Activated naive CD4-positive, alpha-beta T cell treated with anti-CD3 and anti-CD28 coated beads, Interleukin-2, amount 50 U/mL, for 72 hours (primary cell): ENCODE measurements at regions not wholly inside any gene's neighbourhood (a gene's known extent, or its start where the extent isn't known, plus 50 kb on each side); places are given as distances from the start of the nearest gene placed in this dataset.

Source experiments
- ATAC-seq, 2 donors: fragments of 150-1000 bp; cut with Tn5 transposase; 2 replicates each; pipeline ENCODE4 v1.10.0; 2021; ENCODE audit warnings: mild to moderate bottlenecking in 2 of 2, moderate library complexity in 2 of 2
- DNase-seq, 2 donors: peaks; one replicate each; pipeline ENCODE4 v3.0.0; 2021 to 2022; ENCODE audit warnings: low spot score in 2 of 2
- H3K27ac Mint-ChIP-seq, 2 donors: one replicate each; pipeline ENCODE4 v1.8.0; 2022; ENCODE audit warnings: mild to moderate bottlenecking in 2 of 2, mixed read lengths in 2 of 2
- H3K36me3 Mint-ChIP-seq, 2 donors: one replicate each; pipeline ENCODE4 v1.8.0; 2022; ENCODE audit warnings: mixed read lengths in 2 of 2
- H3K9me3 Mint-ChIP-seq, 2 donors: one replicate each; pipeline ENCODE4 v1.8.0; 2022; ENCODE audit warnings: mixed read lengths in 2 of 2

GRCh38 chr14:94941311-94941710 is 171.4 kb upstream of the GSC start:
- Mint-ChIP-seq H3K9me3 (no peaks in the 10 kb centered on the region), H3K27ac (no peak overlapping the region), H3K36me3 (no peaks in the 10 kb centered on the region)
- DNase-seq (no peak), ATAC-seq (no peak)

- H3K36me3 Mint-ChIP-seq, result no peaks in the 10 kb centered on the region
- DNase-seq, result no peak
- ATAC-seq, result no peak
- no peak overlapping the region for H3K27ac Mint-ChIP-seq
- no peaks in the 10 kb centered on the region for H3K9me3 Mint-ChIP-seq
Measured at GRCh38 chr14:94940263-94940993, 170.5 kb upstream of the GSC start.

- H3K36me3 Mint-ChIP-seq, result no peaks in the 10 kb centered on the region
- peak in 1 of 2 donors; percentile 14 for ATAC-seq
- H3K9me3 Mint-ChIP-seq, result no peaks in the 10 kb centered on the region
- no peak for DNase-seq
- no peak overlapping the region for H3K27ac Mint-ChIP-seq
Measured at GRCh38 chr14:94938016-94938415, 168.1 kb upstream of the GSC start.

DNA sequence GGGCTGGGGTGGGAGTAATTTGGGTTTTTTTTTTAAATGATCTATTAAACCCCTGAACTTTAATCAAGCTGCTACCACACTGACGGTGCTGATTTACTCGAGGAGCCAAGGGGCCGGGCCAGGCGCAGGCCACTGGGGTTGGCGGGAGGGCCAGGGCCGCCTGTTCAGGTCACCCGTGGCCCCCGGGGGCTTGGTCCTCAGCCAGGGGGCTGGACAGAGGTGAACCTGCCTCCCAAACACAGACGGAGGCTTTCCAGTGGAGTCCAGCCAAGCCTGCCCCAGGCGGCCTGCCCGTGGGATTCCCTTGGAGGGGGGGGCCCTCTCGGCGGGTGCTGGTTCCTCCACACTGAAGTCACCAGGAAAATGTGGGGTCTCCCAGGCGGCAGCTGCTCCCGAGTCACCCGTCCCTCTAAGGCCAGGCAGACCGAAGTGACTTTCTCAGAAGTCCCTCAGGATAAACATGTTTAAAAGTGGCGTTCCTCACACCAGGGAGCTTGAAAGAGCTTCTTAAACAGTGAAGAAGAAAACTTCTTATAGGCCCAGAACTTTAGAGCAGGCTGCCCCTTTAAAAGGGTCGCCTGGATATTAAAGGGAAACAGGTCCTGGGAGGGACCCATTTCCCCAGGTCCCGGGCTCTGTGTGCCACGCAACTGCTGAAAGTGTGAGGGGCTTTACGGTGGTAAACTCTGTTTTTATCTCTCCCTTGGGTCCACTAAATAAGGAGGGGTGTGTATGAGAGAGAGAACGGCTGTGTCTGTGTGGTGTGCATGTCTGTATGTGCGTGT is 167.2 kb upstream of the GSC start:
- Mint-ChIP-seq H3K36me3 (no peaks in the 10 kb centered on the region), H3K27ac (no peak overlapping the region), H3K9me3 (no peaks in the 10 kb centered on the region)
- ATAC-seq (no peak), DNase-seq (no peak)

DNA sequence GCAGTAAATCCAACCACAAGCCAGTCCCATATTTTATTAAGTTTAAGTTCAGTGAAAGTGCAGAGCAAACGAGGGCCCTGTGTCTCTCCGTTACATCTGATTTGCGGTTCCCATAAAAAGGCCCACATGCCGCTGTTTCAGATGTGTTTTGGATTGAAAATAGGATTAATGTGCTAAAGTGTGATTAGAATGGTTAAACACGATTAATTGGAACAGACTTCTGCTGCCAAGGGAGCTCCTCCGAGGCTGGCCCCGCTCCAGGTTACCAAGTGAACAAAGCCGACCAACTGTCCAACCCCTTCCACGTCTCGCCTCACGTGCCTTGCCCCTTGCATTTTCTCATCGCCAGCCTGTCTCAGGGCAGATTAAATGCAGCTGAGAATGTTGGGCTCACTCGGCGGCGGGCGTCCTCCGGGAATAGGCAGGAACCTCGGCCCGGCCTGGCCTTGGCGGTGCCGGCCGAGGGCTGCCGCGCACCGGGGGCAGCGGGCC is 166.5 kb upstream of the GSC start:
- no peak overlapping the region for H3K27ac Mint-ChIP-seq
- no peaks in the 10 kb centered on the region for H3K9me3 Mint-ChIP-seq
- no peaks in the 10 kb centered on the region for H3K36me3 Mint-ChIP-seq
- ATAC-seq (no peak), DNase-seq (no peak)

DNA sequence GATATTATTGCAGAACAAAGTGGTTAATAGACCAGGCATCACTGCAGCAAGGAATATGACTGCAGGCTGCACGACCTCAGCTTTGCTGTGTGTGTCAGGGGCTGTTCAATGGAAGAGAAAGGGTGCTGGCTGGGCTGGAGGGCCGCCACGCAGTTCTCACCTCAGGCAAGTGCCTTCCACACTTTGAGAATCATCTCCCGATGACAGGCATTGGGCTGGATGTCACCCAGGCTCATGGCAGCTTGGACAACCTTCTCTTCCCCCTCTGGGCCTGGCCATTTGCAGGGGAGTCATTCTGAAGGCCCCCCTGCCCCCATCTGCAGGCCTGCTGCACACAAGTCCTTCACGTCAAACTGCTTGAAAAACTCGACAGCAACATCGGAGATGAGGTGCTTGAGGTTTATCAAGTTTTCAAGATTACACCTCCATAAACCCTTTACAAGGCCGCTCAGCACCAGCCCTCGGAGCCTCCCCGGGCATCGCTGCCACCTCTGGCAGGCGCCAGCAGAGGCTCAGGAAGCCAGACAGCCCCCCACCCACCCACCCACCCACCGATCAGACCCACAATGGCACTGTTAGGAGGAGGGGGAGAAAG is 165.9 kb upstream of the GSC start:
- no peak for ATAC-seq
- DNase-seq, result no peak
- H3K9me3 Mint-ChIP-seq, result no peaks in the 10 kb centered on the region
- no peak overlapping the region for H3K27ac Mint-ChIP-seq
- no peaks in the 10 kb centered on the region for H3K36me3 Mint-ChIP-seq

GRCh38 chr14:94934276-94934810 is 164.4 kb upstream of the GSC start:
- DNase-seq (no peak), ATAC-seq (no peak)
- H3K36me3 Mint-ChIP-seq, result no peaks in the 10 kb centered on the region
- H3K9me3 Mint-ChIP-seq, result no peaks in the 10 kb centered on the region
- H3K27ac Mint-ChIP-seq, result no peak overlapping the region

DNA sequence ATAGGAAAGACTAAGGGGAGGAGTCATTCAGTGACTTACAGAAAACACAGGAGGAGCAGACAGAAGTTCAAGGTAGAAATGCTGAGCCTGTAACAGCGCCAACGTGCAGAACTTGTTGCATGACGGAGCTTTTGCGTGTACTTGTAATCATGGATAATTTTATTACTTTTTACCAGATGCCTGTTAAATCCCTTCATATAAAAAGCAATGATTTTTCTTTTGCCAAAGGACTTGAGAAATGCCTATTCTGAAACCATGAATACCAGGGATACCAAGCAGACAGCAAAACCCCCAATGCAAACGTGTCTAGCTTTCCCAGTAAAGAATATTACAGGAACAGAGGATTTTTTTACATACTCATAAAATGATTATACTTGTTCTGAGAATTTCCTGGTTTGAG is 163.6 kb upstream of the GSC start:
- H3K9me3 Mint-ChIP-seq, result no peaks in the 10 kb centered on the region
- no peak for DNase-seq
- H3K36me3 Mint-ChIP-seq, result no peaks in the 10 kb centered on the region
- H3K27ac Mint-ChIP-seq, result no peak overlapping the region
- no peak for ATAC-seq

DNA sequence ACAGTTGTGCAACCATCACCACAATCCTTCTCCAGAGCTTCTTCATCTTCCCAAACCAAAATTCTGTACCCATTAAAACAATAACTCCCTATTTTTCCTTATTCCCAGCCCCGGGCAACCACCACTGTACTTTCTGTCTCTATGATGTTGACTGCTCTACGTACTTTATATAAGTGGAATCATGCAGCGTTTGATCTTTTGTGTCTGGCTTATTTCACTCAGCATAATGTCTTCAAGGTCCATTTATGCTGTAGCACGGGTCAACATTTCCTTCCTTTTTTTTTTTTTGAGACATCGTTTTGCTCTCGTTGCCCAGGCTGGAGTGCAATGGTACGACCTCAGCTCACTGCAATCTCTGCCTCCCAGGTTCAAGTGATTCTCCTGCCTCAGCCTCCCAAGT is 162.7 kb upstream of the GSC start:
- Mint-ChIP-seq H3K36me3 (no peaks in the 10 kb centered on the region), H3K9me3 (no peaks in the 10 kb centered on the region), H3K27ac (no peak overlapping the region)
- no peak for DNase-seq
- no peak for ATAC-seq

- Mint-ChIP-seq H3K9me3 (no peaks in the 10 kb centered on the region), H3K36me3 (no peaks in the 10 kb centered on the region), H3K27ac (no peak overlapping the region)
- ATAC-seq (no peak), DNase-seq (peak in 1 of 2 donors; percentile 26)
Measured at GRCh38 chr14:94930690-94931089, 160.8 kb upstream of the GSC start.

GRCh38 chr14:94929354-94929753 is 159.4 kb upstream of the GSC start:
- DNase-seq (no peak), ATAC-seq (no peak)
- H3K36me3 Mint-ChIP-seq, result no peaks in the 10 kb centered on the region
- no peak overlapping the region for H3K27ac Mint-ChIP-seq
- no peaks in the 10 kb centered on the region for H3K9me3 Mint-ChIP-seq

DNA sequence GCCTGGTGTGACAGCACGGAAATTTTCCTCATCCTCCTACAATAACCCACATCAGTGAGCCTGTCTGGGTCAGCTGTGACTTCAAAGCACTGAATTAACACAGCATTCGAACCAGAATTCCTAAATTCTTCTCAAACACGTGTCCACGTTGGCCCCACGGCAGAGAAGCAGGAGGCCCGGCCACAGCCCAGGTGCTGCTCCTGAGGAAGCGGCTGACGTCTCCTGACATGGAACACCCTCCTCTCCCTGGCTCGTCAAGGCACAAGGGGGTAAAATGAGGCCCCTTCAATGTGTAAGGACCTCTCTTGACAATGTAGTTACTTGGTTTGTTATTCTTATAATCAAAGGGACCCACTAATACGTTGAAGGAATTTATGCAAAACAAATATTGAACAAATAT is 156.3 kb upstream of the GSC start:
- Mint-ChIP-seq H3K9me3 (peaks cover 0 to 4% of the 10 kb centered on the region in 2 donors), H3K36me3 (no peaks in the 10 kb centered on the region), H3K27ac (no peak overlapping the region)
- DNase-seq (no peak), ATAC-seq (no peak)

DNA sequence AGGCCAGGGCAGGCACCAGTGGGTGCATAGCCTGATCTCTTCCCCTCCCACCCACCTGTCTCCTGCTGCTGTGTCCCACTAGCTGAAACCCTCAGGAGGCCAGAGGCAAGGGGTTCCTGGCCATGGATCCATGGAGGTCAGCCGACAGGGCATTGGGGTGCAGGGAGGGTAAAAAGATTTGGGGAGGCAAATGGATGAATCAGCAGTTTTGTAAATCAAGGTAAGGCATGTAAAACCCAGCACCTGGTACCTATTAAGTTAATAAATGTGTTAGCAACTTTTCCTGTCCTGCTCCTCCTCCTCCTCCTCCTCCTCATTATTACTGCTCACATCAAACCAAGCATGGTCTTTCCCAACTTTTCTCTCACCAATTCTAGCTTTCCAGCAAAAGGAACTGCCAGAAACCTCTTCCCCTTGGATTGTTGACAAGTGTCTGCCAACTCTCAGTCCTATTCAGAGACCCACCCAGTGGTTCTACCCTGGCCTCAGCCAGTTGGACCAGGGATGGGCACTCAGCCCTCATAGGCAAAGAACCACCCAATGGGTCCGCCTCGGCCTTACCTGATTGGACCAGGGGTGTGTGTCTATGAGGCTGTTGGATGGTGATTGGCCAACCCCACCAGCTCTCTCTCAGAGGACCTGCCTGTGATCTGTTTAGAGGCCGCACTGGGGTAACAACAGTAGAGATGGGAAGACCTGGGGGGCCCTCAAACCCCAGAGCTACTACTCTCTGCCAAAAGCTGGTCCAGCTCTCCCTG is 155.7 kb upstream of the GSC start:
- Mint-ChIP-seq H3K27ac (no peak overlapping the region), H3K9me3 (peaks cover 0 to 4% of the 10 kb centered on the region in 2 donors), H3K36me3 (no peaks in the 10 kb centered on the region)
- no peak for DNase-seq
- ATAC-seq, result no peak

- ATAC-seq (no peak), DNase-seq (no peak)
- no peaks in the 10 kb centered on the region for H3K36me3 Mint-ChIP-seq
- peaks cover 0 to 4% of the 10 kb centered on the region in 2 donors for H3K9me3 Mint-ChIP-seq
- H3K27ac Mint-ChIP-seq, result peak overlapping the region in 1 of 2 donors; percentile 56
Measured at GRCh38 chr14:94924189-94924588, 154.3 kb upstream of the GSC start.

- Mint-ChIP-seq H3K27ac (peak overlapping the region in 1 of 2 donors; percentile 56), H3K9me3 (peaks cover 0 to 4% of the 10 kb centered on the region in 2 donors), H3K36me3 (no peaks in the 10 kb centered on the region)
- DNase-seq (no peak), ATAC-seq (no peak)
Measured at GRCh38 chr14:94923786-94924185, 153.9 kb upstream of the GSC start.

DNA sequence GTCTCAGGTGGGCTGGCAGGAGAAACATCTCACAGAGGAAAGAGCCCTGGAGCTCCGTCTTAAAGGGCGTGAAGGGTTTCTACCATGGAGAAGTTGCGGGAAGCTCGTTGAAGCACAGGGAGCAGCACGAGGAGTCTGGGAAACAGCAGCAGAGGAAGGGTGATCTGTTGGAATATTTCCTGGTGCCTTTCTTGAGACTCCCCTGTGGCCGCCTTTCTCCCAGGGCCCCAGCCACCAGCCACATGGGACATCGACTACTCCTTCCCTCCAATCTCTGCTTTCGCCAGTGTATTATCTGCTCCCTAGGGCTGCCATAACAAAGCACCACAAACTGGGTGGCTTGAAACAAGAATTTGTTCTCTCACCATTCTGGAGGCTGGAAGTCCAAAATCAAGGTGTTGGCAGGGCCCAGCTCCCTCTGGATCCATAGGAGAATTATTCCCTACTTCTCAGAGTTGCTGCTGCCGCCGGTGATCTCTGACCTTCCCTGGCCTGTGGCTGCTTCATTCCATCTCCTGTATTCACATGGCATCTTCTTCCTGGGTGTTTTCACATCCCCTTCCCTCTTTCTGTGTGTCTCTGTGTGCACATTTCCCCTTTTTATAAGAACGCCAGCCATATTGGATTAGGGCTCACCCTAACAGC is 152.8 kb upstream of the GSC start:
- ATAC-seq, result no peak
- Mint-ChIP-seq H3K9me3 (peaks cover 0 to 4% of the 10 kb centered on the region in 2 donors), H3K27ac (no peak overlapping the region), H3K36me3 (no peaks in the 10 kb centered on the region)
- DNase-seq, result no peak
